ENCODE measurements at regions not wholly inside any gene's neighbourhood (a gene's known extent, or its start where the extent isn't known, plus 50 kb on each side); places are given as distances from the start of the nearest gene placed in this dataset.

- Histone ChIP-seq H3K9me3 (no peaks in the 10 kb centered on the region), H3K27ac (no peak overlapping the region), H3K36me3 (no peaks in the 10 kb centered on the region), H3K27me3 (peaks cover 29% of the 10 kb centered on the region), H3K4me3 (no peak overlapping the region), H3K4me1 (no peaks in the 10 kb centered on the region)
- DNase-seq (ENCODE audit: low spot score in 2 of 2): no peak
- TF ChIP-seq EP300 (IDR thresholded peaks at IDR 0.05) (no peak), POLR2A (IDR thresholded peaks at IDR 0.05) (no peak), CTCF (IDR thresholded peaks at IDR 0.05) (no peak)
- 99% methylated on average over 6 of the region's 6 CpGs for WGBS
Observed at GRCh38 chr11:71106671-71107070, 145.7 kb downstream of the SHANK2 start.

- no peak overlapping the region for H3K4me3 ChIP-seq
- DNase-seq (ENCODE audit: low spot score in 2 of 2): no peak
- H3K36me3 ChIP-seq: no peaks in the 10 kb centered on the region
- no peak overlapping the region for H3K27ac ChIP-seq
- WGBS: 82% methylated on average over 5 of the region's 7 CpGs
- no peaks in the 10 kb centered on the region for H3K4me1 ChIP-seq
- TF ChIP-seq CTCF (IDR thresholded peaks at IDR 0.05) (no peak), EP300 (IDR thresholded peaks at IDR 0.05) (no peak), POLR2AphosphoS5 (IDR thresholded peaks at IDR 0.05) (no peak), POLR2A (IDR thresholded peaks at IDR 0.05) (no peak)
- peaks cover 2% of the 10 kb centered on the region for H3K27me3 ChIP-seq
- H3K9me3 ChIP-seq: no peaks in the 10 kb centered on the region
Observed at GRCh38 chr11:71103266-71103665, 149.1 kb downstream of the SHANK2 start.

GRCh38 chr11:71102251-71102995 is 150.0 kb downstream of the SHANK2 start:
- 89% methylated on average over 10 of the region's 14 CpGs for WGBS
- no peak overlapping the region for H3K4me3 ChIP-seq
- H3K9me3 ChIP-seq: no peaks in the 10 kb centered on the region
- TF ChIP-seq POLR2A (IDR thresholded peaks at IDR 0.05) (no peak), POLR2AphosphoS5 (IDR thresholded peaks at IDR 0.05) (no peak), EP300 (IDR thresholded peaks at IDR 0.05) (no peak), CTCF (IDR thresholded peaks at IDR 0.05) (no peak)
- no peaks in the 10 kb centered on the region for H3K27me3 ChIP-seq
- no peak for DNase-seq (ENCODE audit: low spot score in 2 of 2)
- no peaks in the 10 kb centered on the region for H3K36me3 ChIP-seq
- no peak overlapping the region for H3K27ac ChIP-seq
- H3K4me1 ChIP-seq: no peaks in the 10 kb centered on the region

- 66% methylated on average over 16 of the region's 17 CpGs for WGBS
Observed at GRCh38 chr11:71101606-71102005, 150.8 kb downstream of the SHANK2 start.

GRCh38 chr11:71101046-71101445 is 151.3 kb downstream of the SHANK2 start:
- H3K27ac ChIP-seq: no peak overlapping the region
- WGBS: 88% methylated on average over 7 of the region's 7 CpGs
- H3K4me3 ChIP-seq: no peak overlapping the region
- H3K9me3 ChIP-seq: no peaks in the 10 kb centered on the region
- no peaks in the 10 kb centered on the region for H3K4me1 ChIP-seq
- no peaks in the 10 kb centered on the region for H3K36me3 ChIP-seq
- TF ChIP-seq EP300 (IDR thresholded peaks at IDR 0.05) (no peak), POLR2AphosphoS5 (IDR thresholded peaks at IDR 0.05) (no peak), CTCF (IDR thresholded peaks at IDR 0.05) (no peak), POLR2A (IDR thresholded peaks at IDR 0.05) (no peak)
- DNase-seq (ENCODE audit: low spot score in 2 of 2): no peak
- no peaks in the 10 kb centered on the region for H3K27me3 ChIP-seq

More at GRCh38 chr11:71101606-71102005, 150.8 kb downstream of the SHANK2 start:
- no peak overlapping the region for H3K4me3 ChIP-seq
- TF ChIP-seq POLR2A (IDR thresholded peaks at IDR 0.05) (no peak), POLR2AphosphoS5 (IDR thresholded peaks at IDR 0.05) (no peak), CTCF (IDR thresholded peaks at IDR 0.05) (no peak), EP300 (IDR thresholded peaks at IDR 0.05) (no peak)
- no peaks in the 10 kb centered on the region for H3K4me1 ChIP-seq
- no peak for DNase-seq (ENCODE audit: low spot score in 2 of 2)
- no peaks in the 10 kb centered on the region for H3K27me3 ChIP-seq
- no peak overlapping the region for H3K27ac ChIP-seq
- H3K36me3 ChIP-seq: no peaks in the 10 kb centered on the region
- H3K9me3 ChIP-seq: no peaks in the 10 kb centered on the region
